GM21515 (cell line): ENCODE measurements at regions not wholly inside any gene's neighbourhood (a gene's known extent, or its start where the extent isn't known, plus 50 kb on each side); places are given as distances from the start of the nearest gene placed in this dataset.

ENCODE experiments used
- ATAC-seq: cut with Tn5 transposase; IDR thresholded peaks from one replicate; pipeline ENCODE4 v1.9.1; 2021; ENCODE audit not compliant: unreplicated experiment

DNA sequence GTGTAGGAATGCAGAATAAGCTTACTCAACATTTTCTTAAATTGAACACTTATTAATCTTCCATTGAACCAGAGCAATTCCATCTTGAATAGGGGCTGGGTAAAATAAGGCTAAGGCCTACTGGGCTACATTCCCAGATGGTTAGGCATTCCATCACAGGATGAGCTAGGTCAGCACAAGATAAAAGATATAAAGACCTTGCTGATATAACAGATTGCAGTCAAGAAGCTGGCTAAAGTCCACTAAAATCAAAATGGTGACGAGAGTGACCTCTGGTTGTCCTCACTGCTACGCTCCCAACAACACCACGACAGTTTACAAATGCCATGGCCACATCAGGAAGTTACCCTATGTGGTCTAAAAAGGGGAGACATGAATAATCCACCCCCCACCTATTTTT is 156.1 kb downstream of the NXNL2 start:
- ATAC-seq = no peak

DNA sequence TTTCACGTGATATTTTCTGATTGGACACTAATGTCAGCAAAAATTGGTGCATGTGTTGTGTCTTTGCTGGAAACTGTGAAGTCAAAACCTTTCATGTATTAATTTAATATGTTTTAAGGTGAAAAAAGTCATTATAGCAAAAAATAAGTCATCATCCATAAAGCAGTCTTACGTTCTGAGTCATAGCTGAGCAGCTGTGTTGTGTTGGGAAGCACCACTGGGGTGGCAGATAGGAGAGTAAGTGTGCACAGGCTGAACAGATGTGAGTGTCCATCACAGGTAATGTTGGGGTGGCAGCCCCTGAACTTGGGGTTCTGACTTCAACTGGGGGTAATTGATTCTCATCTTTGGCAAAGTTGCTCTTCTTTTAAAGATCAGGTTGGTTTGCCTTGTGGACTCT is 156.8 kb downstream of the NXNL2 start:
- ATAC-seq = no peak

- no peak for ATAC-seq
Measured at GRCh38 chr9:88692827-88693226, 157.8 kb downstream of the NXNL2 start.

GRCh38 chr9:88694625-88695024 is 159.6 kb downstream of the NXNL2 start:
- no peak for ATAC-seq

DNA sequence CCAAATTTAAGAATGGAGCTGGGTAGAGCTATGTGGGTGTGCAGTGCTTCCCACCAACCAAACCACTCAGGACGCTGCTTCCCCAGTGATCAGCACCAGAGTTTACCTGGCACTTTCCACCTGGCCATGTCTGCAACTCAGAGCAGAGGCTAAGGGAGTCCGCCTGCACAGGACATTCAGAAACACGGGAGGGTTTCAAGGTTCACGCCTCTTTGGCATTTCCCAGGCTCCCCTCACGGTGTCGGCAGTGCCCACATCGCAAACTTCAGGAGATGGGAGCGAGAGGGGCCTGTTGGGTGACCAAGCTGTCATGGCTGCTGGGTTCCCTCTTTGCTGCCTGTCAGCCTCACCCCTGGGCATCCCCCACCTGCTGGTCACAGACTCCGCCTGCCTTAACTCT is 161.5 kb downstream of the NXNL2 start:
- ATAC-seq = no peak

GRCh38 chr9:88697764-88698432 is 162.9 kb downstream of the NXNL2 start:
- ATAC-seq = no peak

DNA sequence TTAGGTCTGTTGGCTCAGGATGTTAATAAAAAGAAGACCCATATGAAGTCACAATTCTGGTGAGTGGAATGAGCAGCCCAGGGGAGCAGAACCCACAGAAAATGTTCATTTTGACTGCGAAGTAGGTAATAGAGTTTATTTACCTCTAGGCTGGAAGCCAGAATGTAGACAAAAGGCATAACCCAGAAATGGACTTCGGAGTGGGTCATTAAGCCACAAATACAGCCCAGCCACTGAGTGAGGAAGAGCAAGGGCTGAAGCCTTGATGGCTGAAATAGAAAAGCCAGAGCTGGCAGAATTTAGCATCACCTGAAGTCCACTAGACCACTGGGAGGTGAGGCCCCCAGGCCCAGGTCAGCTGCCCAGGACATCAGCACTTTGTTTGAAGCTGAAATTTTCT is 168.0 kb downstream of the NXNL2 start:
- no peak for ATAC-seq

- ATAC-seq = no peak
Measured at GRCh38 chr9:88706193-88707113, 171.5 kb downstream of the NXNL2 start.

- ATAC-seq = no peak
Measured at GRCh38 chr9:88710449-88710848, 175.5 kb downstream of the NXNL2 start.

DNA sequence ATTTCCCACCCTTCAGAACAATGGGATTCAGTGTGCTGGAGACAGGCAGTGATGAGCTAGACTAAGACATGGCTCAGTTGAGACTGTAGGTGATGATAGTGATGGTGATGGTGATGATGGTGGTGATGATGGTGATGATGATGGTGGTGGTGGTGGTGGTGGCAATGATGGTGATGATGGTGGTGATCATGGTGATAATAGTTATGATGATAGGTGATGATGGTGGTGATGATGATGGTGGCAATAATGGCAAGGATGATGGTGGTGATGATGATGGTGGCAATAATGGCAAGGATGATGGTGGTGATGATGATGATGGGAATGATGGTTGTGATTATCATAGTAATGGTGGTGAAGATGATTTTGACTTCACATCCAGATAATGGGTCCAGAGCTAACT is 176.7 kb downstream of the NXNL2 start:
- no peak for ATAC-seq

DNA sequence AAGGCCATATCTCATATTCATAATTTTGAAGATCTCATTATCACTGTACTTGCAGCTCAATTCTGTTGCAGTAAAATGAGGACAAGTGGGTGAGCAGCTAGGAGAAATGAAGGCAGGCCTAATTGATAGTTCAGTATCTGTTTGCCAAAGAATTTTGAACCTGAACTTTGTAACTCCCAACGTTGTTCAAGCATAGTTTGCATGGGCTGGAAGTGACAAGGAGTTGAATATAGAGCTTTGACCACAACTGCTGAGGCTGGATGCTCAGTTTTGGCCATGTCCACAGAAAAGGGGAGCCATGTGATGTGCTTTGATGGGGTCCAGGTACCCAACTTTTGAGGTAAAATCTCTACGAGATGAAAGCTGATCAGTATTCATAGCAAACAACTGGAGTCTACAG is 177.5 kb downstream of the NXNL2 start:
- no peak for ATAC-seq

- no peak for ATAC-seq
Measured at GRCh38 chr9:88713010-88713409, 178.0 kb downstream of the NXNL2 start.

- ATAC-seq = no peak
Measured at GRCh38 chr9:88716596-88717290, 181.8 kb downstream of the NXNL2 start.

DNA sequence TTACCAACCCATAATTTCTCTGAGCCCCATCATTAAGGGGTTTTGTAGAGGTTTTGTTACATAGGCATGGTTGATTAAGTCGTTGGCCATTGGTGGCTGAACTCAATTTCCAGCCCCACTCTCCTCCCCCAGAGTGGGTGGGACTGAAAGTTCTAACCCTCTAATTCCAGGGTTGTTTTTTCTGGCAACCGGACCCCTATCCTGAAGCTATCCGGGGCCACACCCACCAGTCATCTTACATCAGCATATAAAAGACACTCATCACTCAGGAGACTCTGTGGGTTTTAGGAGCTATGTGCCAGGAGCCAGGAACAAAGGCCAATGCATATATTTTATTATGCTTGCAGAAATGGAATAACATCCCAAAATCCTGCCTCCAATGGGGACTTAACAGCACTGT is 186.0 kb downstream of the NXNL2 start:
- no peak for ATAC-seq

GRCh38 chr9:88721495-88722279 is 186.7 kb downstream of the NXNL2 start:
- no peak for ATAC-seq

DNA sequence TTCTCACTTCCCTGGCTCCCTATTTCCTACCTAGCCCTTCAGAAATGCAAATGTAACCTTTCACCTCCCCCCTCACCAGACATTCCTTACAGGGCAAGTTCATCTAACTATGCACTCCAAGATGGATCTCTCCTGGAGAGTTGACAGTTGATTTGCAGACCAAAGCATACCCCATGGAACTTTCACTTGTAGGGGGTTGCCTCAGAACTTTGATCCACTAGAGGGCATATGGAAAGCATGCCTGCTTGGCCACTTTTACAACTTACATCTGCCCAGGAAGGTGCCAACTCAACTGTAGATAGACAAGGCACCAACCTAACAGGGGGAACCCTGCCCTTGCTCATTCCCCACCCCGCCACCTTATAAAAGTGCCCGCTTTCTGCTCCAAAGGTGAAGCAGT is 187.8 kb downstream of the NXNL2 start:
- ATAC-seq = no peak

DNA sequence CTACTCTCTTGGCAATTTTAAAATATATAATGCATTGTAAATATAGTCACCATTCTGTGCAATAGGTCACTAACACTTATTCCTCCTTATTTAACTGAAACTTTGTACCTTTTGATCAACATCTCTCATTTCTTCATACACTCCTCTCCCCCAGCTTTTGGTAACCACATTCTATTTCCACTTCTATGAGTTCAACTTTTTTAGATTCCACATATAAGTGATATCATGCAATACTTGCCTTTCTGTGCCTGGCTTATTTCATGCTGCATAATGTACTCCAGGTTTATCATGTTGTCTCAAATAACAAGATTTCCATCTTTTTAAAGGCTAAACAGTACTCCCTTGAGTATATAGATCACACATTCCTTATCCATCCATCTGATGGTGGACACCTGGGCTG is 188.8 kb downstream of the NXNL2 start:
- ATAC-seq = no peak

GRCh38 chr9:88724331-88724730 is 189.4 kb downstream of the NXNL2 start:
- ATAC-seq = no peak

- no peak for ATAC-seq
Measured at GRCh38 chr9:88725300-88726019, 190.5 kb downstream of the NXNL2 start.

GRCh38 chr9:88726803-88727202 is 191.8 kb downstream of the NXNL2 start:
- no peak for ATAC-seq
